Prostate gland (tissue), 2 donors: ENCODE measurements at regions not wholly inside any gene's neighbourhood (a gene's known extent, or its start where the extent isn't known, plus 50 kb on each side); places are given as distances from the start of the nearest gene placed in this dataset.

Source experiments
- DNase-seq: peaks from one replicate; pipeline ENCODE4 v3.0.0-alpha.2; 2019; ENCODE audit warnings: low spot score
- H3K27ac ChIP-seq, 2 donors: fragments of 200-600 bp; sonication (generic); 2 replicates each; pipeline ENCODE4 v1.5.1; 2017 to 2019
- H3K27me3 ChIP-seq: fragments of 200-600 bp; sonication (generic); replicated peaks from 2 replicates; pipeline ENCODE4 v1.5.1; 2019; ENCODE audit not compliant: insufficient read depth
- H3K36me3 ChIP-seq, 2 donors: fragments of 200-600 bp; sonication (generic); 1 replicate in 1 of 2; 2 replicates in 1 of 2; pipeline versions ENCODE4 v1.5.1 to v1.8.1; 2017 to 2019
- H3K4me1 ChIP-seq: fragments of 200-600 bp; sonication (generic); replicated peaks from 2 replicates; pipeline ENCODE4 v1.5.1; 2019
- H3K4me3 ChIP-seq, 2 donors: fragments of 200-600 bp; sonication (generic); 2 replicates each; pipeline ENCODE4 v1.5.1; 2017 to 2019
- H3K9me3 ChIP-seq: fragments of 200-600 bp; sonication (generic); 2 replicates; pipeline ENCODE4 v1.5.1; 2017
- CTCF ChIP-seq, 4 experiments: fragments of 200-600 bp in 2 of 4; fragments of 450-650 bp in 2 of 4; sonication (generic) in 2 of 4; IDR thresholded peaks; 1 replicate in 3 of 4; 2 replicates in 1 of 4; pipeline ENCODE4 v1.5.1; 2016 to 2019; ENCODE audit warnings: antibody characterized with exemption in 4 of 4, mild to moderate bottlenecking in 2 of 4, moderate library complexity in 2 of 4
- POLR2A ChIP-seq: fragments of 450-650 bp; IDR thresholded peaks from one replicate; pipeline ENCODE4 v1.6.1; 2016; ENCODE audit warnings: antibody characterized with exemption, mild to moderate bottlenecking
- POLR2AphosphoS5 ChIP-seq: sonication (generic); formaldehyde crosslinking; IDR thresholded peaks from one replicate; pipeline ENCODE4 v1.6.1; 2017; ENCODE audit warnings: antibody characterized with exemption
- WGBS: methylation state at CpG from one replicate; pipeline ENCODE4 v1.1.5; 2018; 5-methylcytosine and 5-hydroxymethylcytosine counted together
- intact Hi-C: fragments of 100-400 bp; cut with DNase I; formaldehyde crosslinking; loops from one replicate; pipeline ENCODE4 v1.14.2; 2022

GRCh38 chr11:8807544-8808225, 103.3 kb upstream of the AKIP1 start:
- TF ChIP-seq POLR2AphosphoS5 (peak; percentile 5), POLR2A (no peak), CTCF (IDR thresholded peaks at IDR 0.05) (no peak)
- no peaks in the 10 kb centered on the region for H3K9me3 ChIP-seq
- H3K27me3 ChIP-seq, result no peaks in the 10 kb centered on the region
- no peaks in the 10 kb centered on the region for H3K4me1 ChIP-seq
- peak overlapping the region; percentile 4 to 13 for H3K4me3 ChIP-seq
- peak overlapping the region; percentile 67 to 90 for H3K27ac ChIP-seq
- intact Hi-C loops, result loop anchor here (2.0 to 5.0 kb wide), 2 partner anchors 40 to 99 kb away; no protein-coding TSS in a partner anchor
- H3K36me3 ChIP-seq, result no peaks in the 10 kb centered on the region
- 55% methylated on average over 10 of the region's 10 CpGs for WGBS
- no peak for DNase-seq

- Histone ChIP-seq H3K36me3 (no peaks in the 10 kb centered on the region), H3K27me3 (no peaks in the 10 kb centered on the region), H3K4me3 (peak overlapping the region; percentile 4 to 35), H3K4me1 (no peaks in the 10 kb centered on the region), H3K9me3 (no peaks in the 10 kb centered on the region), H3K27ac (peak overlapping the region; percentile 67 to 90)
- TF ChIP-seq POLR2A, result no peak
- TF ChIP-seq CTCF (IDR thresholded peaks at IDR 0.05), result no peak
- TF ChIP-seq POLR2AphosphoS5, result no peak
- DNase-seq, result no peak
- WGBS, result 13% methylated on average over 4 of the region's 4 CpGs
- intact Hi-C loops, result loop anchor here (2.0 to 5.0 kb wide), 2 partner anchors 41 to 99 kb away; no protein-coding TSS in a partner anchor
Measured at GRCh38 chr11:8808226-8808585, 102.8 kb upstream of the AKIP1 start.

GRCh38 chr11:8809241-8809938, 101.6 kb upstream of the AKIP1 start:
- no peak for TF ChIP-seq POLR2AphosphoS5
- no peak for TF ChIP-seq CTCF (IDR thresholded peaks at IDR 0.05)
- TF ChIP-seq POLR2A, result no peak
- Histone ChIP-seq H3K4me3 (peak overlapping the region; percentile 35 to 53), H3K36me3 (no peaks in the 10 kb centered on the region), H3K27ac (peak overlapping the region; percentile 67 to 90), H3K4me1 (no peaks in the 10 kb centered on the region), H3K9me3 (no peaks in the 10 kb centered on the region), H3K27me3 (no peaks in the 10 kb centered on the region)
- intact Hi-C loops, result loop anchor here (2.0 to 5.0 kb wide), 2 partner anchors 42 to 101 kb away; no protein-coding TSS in a partner anchor
- 15% methylated on average over 7 of the region's 7 CpGs for WGBS
- no peak for DNase-seq

- intact Hi-C loops, result loop anchor here (2.0 to 5.0 kb wide), 3 partner anchors 43 to 128 kb away; partner anchors contain the start of genes RPL27A and TRIM66
- 7% methylated on average over 8 of the region's 8 CpGs for WGBS
- H3K4me3 ChIP-seq, result peak overlapping the region; percentile 35 to 53
- no peaks in the 10 kb centered on the region for H3K27me3 ChIP-seq
- H3K36me3 ChIP-seq, result no peaks in the 10 kb centered on the region
- no peaks in the 10 kb centered on the region for H3K9me3 ChIP-seq
- TF ChIP-seq CTCF (IDR thresholded peaks at IDR 0.05), result no peak
- TF ChIP-seq POLR2A, result no peak
- no peak for TF ChIP-seq POLR2AphosphoS5
- no peak for DNase-seq
- no peaks in the 10 kb centered on the region for H3K4me1 ChIP-seq
- H3K27ac ChIP-seq, result peak overlapping the region; percentile 67 to 90
Measured at GRCh38 chr11:8809939-8810539, 101.0 kb upstream of the AKIP1 start.
